Testis (tissue), 2 donors: ENCODE measurements at regions not wholly inside any gene's neighbourhood (a gene's known extent, or its start where the extent isn't known, plus 50 kb on each side); places are given as distances from the start of the nearest gene placed in this dataset.

Experiments used
- CTCF ChIP-seq, 3 experiments: fragments of 450-650 bp in 2 of 3; fragments of 200-600 bp in 1 of 3; sonication (generic) in 1 of 3; IDR thresholded peaks; one replicate each; pipeline ENCODE4 v1.5.1; 2016 to 2019; ENCODE audit warnings: antibody characterized with exemption in 3 of 3, mild to moderate bottlenecking in 2 of 3, moderate library complexity in 1 of 3
- POLR2A ChIP-seq: fragments of 450-650 bp; IDR thresholded peaks from one replicate; pipeline ENCODE4 v1.6.1; 2017; ENCODE audit warnings: antibody characterized with exemption, mild to moderate bottlenecking, moderate library complexity

DNA sequence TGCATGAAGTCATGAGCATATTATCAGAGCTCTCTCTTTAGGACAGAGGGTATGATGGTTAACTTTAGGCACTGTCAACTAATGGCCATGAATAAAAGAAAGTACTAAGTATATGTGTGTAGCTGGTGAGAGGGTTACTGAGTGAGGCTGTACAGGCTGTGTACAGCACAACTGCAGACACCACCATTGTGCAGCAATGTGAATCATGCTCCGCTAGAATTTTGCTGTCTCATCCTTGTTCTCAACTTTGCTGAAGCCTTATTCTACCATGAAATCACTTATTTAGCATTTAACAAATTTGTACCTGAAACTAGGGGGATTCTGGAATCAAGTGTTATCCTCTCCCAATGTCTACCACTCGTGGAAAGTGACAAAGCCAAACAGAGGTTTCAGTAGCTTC lies 414.9 kb downstream of the PLCL1 start:
- TF ChIP-seq CTCF (IDR thresholded peaks at IDR 0.05) (no peak), POLR2A (no peak)
